HUES48 (cell line): ENCODE measurements at regions not wholly inside any gene's neighbourhood (a gene's known extent, or its start where the extent isn't known, plus 50 kb on each side); places are given as distances from the start of the nearest gene placed in this dataset.

Experiments used
- H3K27ac ChIP-seq: one replicate; pipeline ENCODE4 v1.7.0; 2013; ENCODE audit warnings: low read depth, low read length, inconsistent platforms
- H3K27me3 ChIP-seq: 2 replicates; pipeline ENCODE4 v1.6.1; 2013; ENCODE audit warnings: mild to moderate bottlenecking, low read length; ENCODE audit not compliant: control insufficient read depth, insufficient read depth
- H3K36me3 ChIP-seq: 2 replicates; pipeline ENCODE4 v1.6.1; 2013; ENCODE audit warnings: low read length; ENCODE audit not compliant: control insufficient read depth, insufficient read depth
- H3K4me1 ChIP-seq: 2 replicates; pipeline ENCODE4 v1.6.1; 2013; ENCODE audit warnings: mild to moderate bottlenecking, low read length; ENCODE audit not compliant: control insufficient read depth, insufficient read depth
- H3K4me3 ChIP-seq: 2 replicates; pipeline ENCODE4 v1.5.1; 2013; ENCODE audit warnings: mild to moderate bottlenecking, low read depth, low read length
- H3K9ac ChIP-seq: 2 replicates; pipeline ENCODE4 v1.6.1; 2013; ENCODE audit warnings: mild to moderate bottlenecking, low read depth, low read length, moderate library complexity
- H3K9me3 ChIP-seq: 2 replicates; pipeline ENCODE4 v1.6.1; 2013; ENCODE audit warnings: low read length; ENCODE audit not compliant: control insufficient read depth, insufficient read depth

GRCh38 chr16:72481419-72481818 is 309.5 kb upstream of the PMFBP1 start:
- Histone ChIP-seq H3K9ac (no peak overlapping the region), H3K27me3 (no peaks in the 10 kb centered on the region), H3K4me3 (no peak overlapping the region), H3K36me3 (no peaks in the 10 kb centered on the region), H3K27ac (no peak overlapping the region), H3K9me3 (no peaks in the 10 kb centered on the region), H3K4me1 (peaks cover 14% of the 10 kb centered on the region; the same call in 1 of the 2 replicates)

- Histone ChIP-seq H3K9ac (no peak overlapping the region), H3K9me3 (no peaks in the 10 kb centered on the region), H3K27me3 (no peaks in the 10 kb centered on the region), H3K36me3 (no peaks in the 10 kb centered on the region), H3K4me3 (no peak overlapping the region), H3K4me1 (peaks cover 14% of the 10 kb centered on the region; the same call in 1 of the 2 replicates), H3K27ac (no peak overlapping the region)
Measured at GRCh38 chr16:72480911-72481310, 309.0 kb upstream of the PMFBP1 start.

- Histone ChIP-seq H3K4me1 (peaks cover 16% of the 10 kb centered on the region; the same call in 1 of the 2 replicates), H3K27ac (no peak overlapping the region), H3K36me3 (no peaks in the 10 kb centered on the region), H3K4me3 (no peak overlapping the region), H3K27me3 (no peaks in the 10 kb centered on the region), H3K9ac (no peak overlapping the region), H3K9me3 (no peaks in the 10 kb centered on the region)
Measured at GRCh38 chr16:72475688-72476087, 303.7 kb upstream of the PMFBP1 start.

GRCh38 chr16:72474501-72475123 is 302.7 kb upstream of the PMFBP1 start:
- Histone ChIP-seq H3K9ac (no peak overlapping the region), H3K36me3 (no peaks in the 10 kb centered on the region), H3K4me1 (peaks cover 16% of the 10 kb centered on the region; the same call in 1 of the 2 replicates)

GRCh38 chr16:72473631-72474030 is 301.7 kb upstream of the PMFBP1 start:
- no peak overlapping the region for H3K27ac ChIP-seq
- H3K4me3 ChIP-seq: no peak overlapping the region
- H3K9ac ChIP-seq: no peak overlapping the region
- peaks cover 16% of the 10 kb centered on the region; the same call in 1 of the 2 replicates for H3K4me1 ChIP-seq
- no peaks in the 10 kb centered on the region for H3K27me3 ChIP-seq
- H3K9me3 ChIP-seq: no peaks in the 10 kb centered on the region
- H3K36me3 ChIP-seq: no peaks in the 10 kb centered on the region

More at GRCh38 chr16:72474501-72475123, 302.7 kb upstream of the PMFBP1 start:
- Histone ChIP-seq H3K27ac (no peak overlapping the region), H3K27me3 (no peaks in the 10 kb centered on the region), H3K4me3 (no peak overlapping the region), H3K9me3 (no peaks in the 10 kb centered on the region)

- peaks cover 16% of the 10 kb centered on the region; the same call in 1 of the 2 replicates for H3K4me1 ChIP-seq
- no peak overlapping the region for H3K9ac ChIP-seq
- H3K9me3 ChIP-seq: no peaks in the 10 kb centered on the region
- no peaks in the 10 kb centered on the region for H3K36me3 ChIP-seq
- no peak overlapping the region for H3K4me3 ChIP-seq
- H3K27me3 ChIP-seq: no peaks in the 10 kb centered on the region
- H3K27ac ChIP-seq: no peak overlapping the region
Measured at GRCh38 chr16:72471317-72471924, 299.5 kb upstream of the PMFBP1 start.

- no peaks in the 10 kb centered on the region for H3K9me3 ChIP-seq
- H3K27me3 ChIP-seq: no peaks in the 10 kb centered on the region
- H3K36me3 ChIP-seq: no peaks in the 10 kb centered on the region
- no peak overlapping the region for H3K27ac ChIP-seq
- H3K9ac ChIP-seq: no peak overlapping the region
- H3K4me1 ChIP-seq: peaks cover 16% of the 10 kb centered on the region; the same call in 1 of the 2 replicates
- no peak overlapping the region for H3K4me3 ChIP-seq
Measured at GRCh38 chr16:72470541-72470940, 298.6 kb upstream of the PMFBP1 start.

- Histone ChIP-seq H3K9me3 (no peaks in the 10 kb centered on the region), H3K4me1 (peaks cover 13% of the 10 kb centered on the region; the same call in 1 of the 2 replicates), H3K27me3 (no peaks in the 10 kb centered on the region), H3K27ac (no peak overlapping the region), H3K4me3 (no peak overlapping the region), H3K9ac (no peak overlapping the region), H3K36me3 (no peaks in the 10 kb centered on the region)
Measured at GRCh38 chr16:72469932-72470331, 298.0 kb upstream of the PMFBP1 start.

- no peaks in the 10 kb centered on the region for H3K27me3 ChIP-seq
- no peak overlapping the region for H3K4me3 ChIP-seq
- H3K27ac ChIP-seq: no peak overlapping the region
- no peaks in the 10 kb centered on the region; the same call in 1 of the 2 replicates for H3K4me1 ChIP-seq
- no peaks in the 10 kb centered on the region for H3K36me3 ChIP-seq
- H3K9ac ChIP-seq: no peak overlapping the region
- no peaks in the 10 kb centered on the region for H3K9me3 ChIP-seq
Measured at GRCh38 chr16:72468582-72468981, 296.6 kb upstream of the PMFBP1 start.

GRCh38 chr16:72467157-72467759 is 295.3 kb upstream of the PMFBP1 start:
- Histone ChIP-seq H3K27ac (no peak overlapping the region), H3K4me1 (no peaks in the 10 kb centered on the region; the same call in 1 of the 2 replicates), H3K9me3 (no peaks in the 10 kb centered on the region), H3K4me3 (no peak overlapping the region), H3K36me3 (no peaks in the 10 kb centered on the region), H3K9ac (no peak overlapping the region), H3K27me3 (no peaks in the 10 kb centered on the region)
